ENCODE measurements at regions not wholly inside any gene's neighbourhood (a gene's known extent, or its start where the extent isn't known, plus 50 kb on each side); places are given as distances from the start of the nearest gene placed in this dataset.
A peak's percentile ranks its signal among the peaks of the same experiment; 100 is the strongest.

GRCh38 chr7:155375337-155376277, 77.9 kb downstream of the INSIG1 start:
- TF ChIP-seq CTCF (IDR thresholded peaks at IDR 0.05; ENCODE audit: low read depth, low read length) = no peak
- TF ChIP-seq MAX (IDR thresholded peaks at IDR 0.05; ENCODE audit: low read depth, low read length) = no peak
- no peak for TF ChIP-seq POLR2A (IDR thresholded peaks at IDR 0.05; ENCODE audit: extremely low read depth, insufficient read length)
- TF ChIP-seq MYC (IDR thresholded peaks at IDR 0.05; ENCODE audit: low read depth, low read length) = no peak
- no peak overlapping the region for H3K4me3 ChIP-seq (ENCODE audit: low read depth, low read length)
- peak; percentile 55 for DNase-seq (ENCODE audit: low read depth)

- H3K4me3 ChIP-seq (ENCODE audit: low read depth, low read length) = peak overlapping the region; percentile 1
- no peak for DNase-seq (ENCODE audit: low read depth)
- TF ChIP-seq MAX (IDR thresholded peaks at IDR 0.05; ENCODE audit: low read depth, low read length) = no peak
- no peak for TF ChIP-seq POLR2A (IDR thresholded peaks at IDR 0.05; ENCODE audit: extremely low read depth, insufficient read length)
- TF ChIP-seq MYC (IDR thresholded peaks at IDR 0.05; ENCODE audit: low read depth, low read length) = no peak
- TF ChIP-seq CTCF (IDR thresholded peaks at IDR 0.05; ENCODE audit: low read depth, low read length) = no peak
Measured at GRCh38 chr7:155377071-155377837, 79.6 kb downstream of the INSIG1 start.

- DNase-seq (ENCODE audit: low read depth) = peak; percentile 53
- peak overlapping the region; percentile 1 for H3K4me3 ChIP-seq (ENCODE audit: low read depth, low read length)
- no peak for TF ChIP-seq CTCF (IDR thresholded peaks at IDR 0.05; ENCODE audit: low read depth, low read length)
- no peak for TF ChIP-seq POLR2A (IDR thresholded peaks at IDR 0.05; ENCODE audit: extremely low read depth, insufficient read length)
- no peak for TF ChIP-seq MYC (IDR thresholded peaks at IDR 0.05; ENCODE audit: low read depth, low read length)
- no peak for TF ChIP-seq MAX (IDR thresholded peaks at IDR 0.05; ENCODE audit: low read depth, low read length)
Measured at GRCh38 chr7:155377838-155378579, 79.9 kb upstream of the EN2 start.

- no peak for TF ChIP-seq MAX (IDR thresholded peaks at IDR 0.05; ENCODE audit: low read depth, low read length)
- TF ChIP-seq MYC (IDR thresholded peaks at IDR 0.05; ENCODE audit: low read depth, low read length) = no peak
- no peak for TF ChIP-seq CTCF (IDR thresholded peaks at IDR 0.05; ENCODE audit: low read depth, low read length)
- TF ChIP-seq POLR2A (IDR thresholded peaks at IDR 0.05; ENCODE audit: extremely low read depth, insufficient read length) = no peak
- H3K4me3 ChIP-seq (ENCODE audit: low read depth, low read length) = no peak overlapping the region
- no peak for DNase-seq (ENCODE audit: low read depth)
Measured at GRCh38 chr7:155378580-155378934, 79.4 kb upstream of the EN2 start.

Data from NB4 (cell line).